GM13977 (cell line): ENCODE measurements at regions not wholly inside any gene's neighbourhood (a gene's known extent, or its start where the extent isn't known, plus 50 kb on each side); places are given as distances from the start of the nearest gene placed in this dataset.

Experiments
- DNase-seq: peaks from one replicate; pipeline ENCODE4 v3.0.0; 2012; ENCODE audit warnings: low spot score
- CTCF ChIP-seq: IDR thresholded peaks from 2 replicates; pipeline ENCODE4 v1.5.1; 2012; ENCODE audit warnings: mild to moderate bottlenecking, control low read depth; ENCODE audit not compliant: insufficient read depth; ENCODE audit errors: extremely low read depth, missing control alignments
- in situ Hi-C: fragments of 300-500 bp; cut with MboI; formaldehyde crosslinking; loops from one replicate; pipeline ENCODE4 v1.12.0; 2022; ENCODE audit warnings: low sequenced_read_pairs, low pct_unique_long_range_greater_than_20kb, mixed read lengths, inconsistent platforms; ENCODE audit not compliant: unreplicated experiment

GRCh38 chr18:44495151-44495550, 185.5 kb upstream of the SETBP1 start:
- in situ Hi-C loops, result no loop called here
- no peak for TF ChIP-seq CTCF
- DNase-seq, result no peak

GRCh38 chr18:44497311-44497710, 183.4 kb upstream of the SETBP1 start:
- in situ Hi-C loops, result no loop called here
- no peak for DNase-seq
- no peak for TF ChIP-seq CTCF

DNA sequence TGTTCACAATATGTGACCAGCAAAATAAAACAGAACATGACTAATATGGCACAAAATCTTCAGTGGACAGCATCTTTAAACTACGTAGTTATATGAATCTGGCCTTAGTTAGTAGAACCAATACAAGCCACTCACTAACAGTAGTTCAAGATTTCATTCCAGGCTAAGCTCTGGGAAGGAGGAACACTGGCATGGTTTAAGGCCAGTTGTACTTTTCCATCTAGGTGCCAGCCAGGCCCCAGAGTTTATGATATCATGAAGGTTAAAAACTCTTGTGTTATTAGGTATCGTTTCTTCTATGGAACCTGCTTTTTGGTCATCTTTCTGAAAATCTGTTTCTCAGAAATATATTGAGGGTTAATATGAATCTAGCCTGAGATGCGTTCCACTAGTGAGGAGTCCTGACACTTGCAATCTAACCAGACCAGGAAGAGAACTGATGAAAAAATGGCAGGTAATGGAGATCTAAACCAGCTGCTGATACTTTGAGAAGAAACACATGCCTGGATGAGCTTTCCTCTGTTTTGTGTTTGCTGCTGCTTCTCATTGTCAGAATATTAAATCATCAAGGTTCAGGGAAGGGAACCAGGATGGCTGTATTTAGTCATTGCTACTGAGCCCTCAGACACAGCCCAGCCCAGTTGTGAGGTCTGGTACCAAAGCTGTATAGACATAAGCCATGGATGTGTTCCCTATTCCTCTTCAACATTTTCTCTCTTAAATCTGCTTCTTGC, 182.8 kb upstream of the SETBP1 start:
- in situ Hi-C loops, result no loop called here

GRCh38 chr18:44500808-44501610, 179.7 kb upstream of the SETBP1 start:
- in situ Hi-C loops, result no loop called here
- no peak for DNase-seq
- no peak for TF ChIP-seq CTCF

More for the DNA sequence above, 182.8 kb upstream of the SETBP1 start:
- TF ChIP-seq CTCF, result no peak
- no peak for DNase-seq

- no peak for TF ChIP-seq CTCF
- in situ Hi-C loops, result no loop called here
- DNase-seq, result no peak
These were observed 178.5 kb upstream of the SETBP1 start for GRCh38 chr18:44502221-44502620.

GRCh38 chr18:44502790-44503189, 177.9 kb upstream of the SETBP1 start:
- DNase-seq, result no peak
- no peak for TF ChIP-seq CTCF
- in situ Hi-C loops, result no loop called here
